ENCODE measurements at regions not wholly inside any gene's neighbourhood (a gene's known extent, or its start where the extent isn't known, plus 50 kb on each side); places are given as distances from the start of the nearest gene placed in this dataset.

GRCh38 chr2:240368781-240369331 lies 66.6 kb upstream of the GPC1 start:
- Histone ChIP-seq H3K9me3 (replicated peaks; ENCODE audit: control insufficient read depth, insufficient read depth, low read length) (no peaks in the 10 kb centered on the region), H3K36me3 (ENCODE audit: control insufficient read depth in 2 of 2, insufficient read depth in 2 of 2, low read length in 1 of 2) (no peaks in the 10 kb centered on the region), H3K4me2 (ENCODE audit: control insufficient read depth, insufficient read depth) (no peak overlapping the region), H2AFZ (ENCODE audit: control insufficient read depth, low read depth, low read length) (no peak overlapping the region), H3K4me3 (no peak overlapping the region), H3K4me1 (ENCODE audit: control insufficient read depth, insufficient read depth, low read length) (no peaks in the 10 kb centered on the region), H3K27ac (ENCODE audit: control insufficient read depth, insufficient read depth) (no peak overlapping the region), H3K79me2 (ENCODE audit: control insufficient read depth, insufficient read depth, low read length) (no peaks in the 10 kb centered on the region), H3K9ac (ENCODE audit: control insufficient read depth, insufficient read depth, low read length) (no peak overlapping the region), H3K27me3 (replicated peaks in 1 of 2; ENCODE audit: control insufficient read depth in 2 of 2, insufficient read depth in 2 of 2, low read length in 1 of 2) (no peaks in the 10 kb centered on the region; a peak in 1 of 4 replicates), H4K20me1 (ENCODE audit: control insufficient read depth, insufficient read depth) (no peaks in the 10 kb centered on the region; the same call in 1 of the 2 replicates)
- TF ChIP-seq RB1 (IDR thresholded peaks at IDR 0.05; ENCODE audit: borderline replicate concordance) (no peak), TCF12 (IDR thresholded peaks at IDR 0.05; ENCODE audit: low read depth, low read length) (no peak), WRNIP1 (IDR thresholded peaks at IDR 0.05; ENCODE audit: borderline replicate concordance, low read depth, low read length) (no peak), PKNOX1 (IDR thresholded peaks at IDR 0.05) (no peak), SIN3A (IDR thresholded peaks at IDR 0.05; ENCODE audit: low read depth, low read length) (no peak), NRF1 (conservative IDR thresholded peaks at IDR 0.05; ENCODE audit: low read depth, low read length) (no peak), ZBTB33 (IDR thresholded peaks at IDR 0.05) (no peak), BACH1 (IDR thresholded peaks at IDR 0.05; ENCODE audit: borderline replicate concordance) (no peak), ESRRA (IDR thresholded peaks at IDR 0.05; ENCODE audit: low read length) (no peak), SUZ12 (IDR thresholded peaks at IDR 0.05; ENCODE audit: unreplicated experiment) (no peak), ZNF274 (IDR thresholded peaks at IDR 0.05; ENCODE audit: insufficient read depth, insufficient read length) (no peak), NR2C1 (IDR thresholded peaks at IDR 0.05) (no peak), RAD21 (IDR thresholded peaks at IDR 0.05; ENCODE audit: insufficient read depth, low read depth, low read length) (no peak), MYB (IDR thresholded peaks at IDR 0.05; ENCODE audit: borderline replicate concordance, low read depth, low read length) (no peak), KLF5 (IDR thresholded peaks at IDR 0.05; ENCODE audit: partially characterized antibody) (no peak), SUPT20H (IDR thresholded peaks at IDR 0.05; ENCODE audit: borderline replicate concordance, control insufficient read depth, low read depth, low read length) (no peak), JUNB (IDR thresholded peaks at IDR 0.05) (no peak), MTA2 (IDR thresholded peaks at IDR 0.05; ENCODE audit: low read depth) (no peak), ZBED1 (IDR thresholded peaks at IDR 0.05; ENCODE audit: borderline replicate concordance) (no peak)
- TF ChIP-seq, protein P1, sequence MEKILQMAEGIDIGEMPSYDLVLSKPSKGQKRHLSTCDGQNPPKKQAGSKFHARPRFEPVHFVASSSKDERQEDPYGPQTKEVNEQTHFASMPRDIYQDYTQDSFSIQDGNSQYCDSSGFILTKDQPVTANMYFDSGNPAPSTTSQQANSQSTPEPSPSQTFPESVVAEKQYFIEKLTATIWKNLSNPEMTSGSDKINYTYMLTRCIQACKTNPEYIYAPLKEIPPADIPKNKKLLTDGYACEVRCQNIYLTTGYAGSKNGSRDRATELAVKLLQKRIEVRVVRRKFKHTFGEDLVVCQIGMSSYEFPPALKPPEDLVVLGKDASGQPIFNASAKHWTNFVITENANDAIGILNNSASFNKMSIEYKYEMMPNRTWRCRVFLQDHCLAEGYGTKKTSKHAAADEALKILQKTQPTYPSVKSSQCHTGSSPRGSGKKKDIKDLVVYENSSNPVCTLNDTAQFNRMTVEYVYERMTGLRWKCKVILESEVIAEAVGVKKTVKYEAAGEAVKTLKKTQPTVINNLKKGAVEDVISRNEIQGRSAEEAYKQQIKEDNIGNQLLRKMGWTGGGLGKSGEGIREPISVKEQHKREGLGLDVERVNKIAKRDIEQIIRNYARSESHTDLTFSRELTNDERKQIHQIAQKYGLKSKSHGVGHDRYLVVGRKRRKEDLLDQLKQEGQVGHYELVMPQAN (conservative IDR thresholded peaks at IDR 0.05): no peak
- SMC1A ChIA-PET (ENCODE audit: uncharacterized antibody, unreplicated experiment): no interaction called here
- BruUV-seq (replicated peaks): no TSS peak
- intact Hi-C loops (cut with micrococcal nuclease; ENCODE audit: unreplicated experiment) (no loop called here), in situ Hi-C loops (cut with MboI) (no loop called here)
- FAIRE-seq (no peak), DNase-seq (ENCODE audit: low read depth, low spot score) (no peak), ATAC-seq (no peak)
- CTCF ChIA-PET: no interaction called here
- POLR2A ChIA-PET: no interaction called here
- RAD21 ChIA-PET (ENCODE audit: unreplicated experiment): no interaction called here
- 22% methylated on average over 15 of the region's 15 CpGs for WGBS (ENCODE audit: insufficient coverage, insufficient replicate concordance, low lambda C conversion rate, missing lambda C conversion rate)

Measured in GM12878 (cell line).